Stimulated activated CD4-positive, alpha-beta T cell treated with anti-CD3 and anti-CD28 coated beads, TNF-alpha, amount 100 ng/mL, for 24 hours (primary cell): ENCODE measurements at regions not wholly inside any gene's neighbourhood (a gene's known extent, or its start where the extent isn't known, plus 50 kb on each side); places are given as distances from the start of the nearest gene placed in this dataset.

Experiments used
- DNase-seq, 3 experiments: peaks; one replicate each; pipeline ENCODE4 v3.0.0-alpha.2; 2020; ENCODE audit warnings: low read depth in 3 of 3

GRCh38 chr7:117973975-117974374, 100.7 kb upstream of the CTTNBP2 start:
- DNase-seq: no peak

GRCh38 chr7:117974891-117975290, 101.7 kb upstream of the CTTNBP2 start:
- no peak for DNase-seq

GRCh38 chr7:117975476-117975875, 102.2 kb upstream of the CTTNBP2 start:
- DNase-seq: no peak

GRCh38 chr7:117979954-117980497, 106.8 kb upstream of the CTTNBP2 start:
- DNase-seq: no peak

GRCh38 chr7:117982071-117983055, 109.1 kb upstream of the CTTNBP2 start:
- DNase-seq: no peak

GRCh38 chr7:117986645-117987269, 113.5 kb upstream of the CTTNBP2 start:
- no peak for DNase-seq

- DNase-seq: no peak
These were observed 117.6 kb upstream of the CTTNBP2 start for GRCh38 chr7:117990834-117991233.

GRCh38 chr7:117992635-117993376, 119.6 kb upstream of the CTTNBP2 start:
- no peak for DNase-seq

GRCh38 chr7:117993377-117994003, 120.2 kb upstream of the CTTNBP2 start:
- DNase-seq: no peak

GRCh38 chr7:117995850-117996650, 122.8 kb upstream of the CTTNBP2 start:
- DNase-seq: no peak

GRCh38 chr7:117997862-117998825, 124.9 kb upstream of the CTTNBP2 start:
- no peak for DNase-seq

GRCh38 chr7:118000480-118001202, 127.4 kb upstream of the CTTNBP2 start:
- DNase-seq: no peak

GRCh38 chr7:118003476-118003875, 130.2 kb upstream of the CTTNBP2 start:
- DNase-seq: no peak

GRCh38 chr7:118005026-118005425, 131.8 kb upstream of the CTTNBP2 start:
- DNase-seq: no peak

- DNase-seq: no peak
These were observed 133.7 kb upstream of the CTTNBP2 start for GRCh38 chr7:118006979-118007378.

- DNase-seq: no peak
These were observed 136.2 kb upstream of the CTTNBP2 start for GRCh38 chr7:118009419-118009818.

GRCh38 chr7:118011652-118012051, 138.4 kb upstream of the CTTNBP2 start:
- DNase-seq: no peak

GRCh38 chr7:118013252-118014010, 140.2 kb upstream of the CTTNBP2 start:
- no peak for DNase-seq
